Esophagus squamous epithelium (tissue), 5 donors: ENCODE measurements at regions not wholly inside any gene's neighbourhood (a gene's known extent, or its start where the extent isn't known, plus 50 kb on each side); places are given as distances from the start of the nearest gene placed in this dataset.

Experiments used
- DNase-seq: peaks from one replicate; lab custom pipeline; 2025; lab: John Stamatoyannopoulos, UW
- H3K27ac ChIP-seq, 4 donors: fragments of 200-600 bp; sonication (generic); one replicate each; pipeline ENCODE4 v1.5.1; 2016 to 2019; ENCODE audit warnings: mild to moderate bottlenecking in 1 of 4
- H3K27me3 ChIP-seq, 4 donors: fragments of 200-600 bp; sonication (generic); 1 replicate in 3 of 4; 2 replicates in 1 of 4; pipeline versions ENCODE4 v1.5.1 to v1.6.0; 2017 to 2021; ENCODE audit warnings: antibody characterized with exemption in 1 of 4
- H3K36me3 ChIP-seq, 3 donors: fragments of 200-600 bp; sonication (generic); one replicate each; pipeline ENCODE4 v1.5.1; 2016 to 2019
- H3K4me1 ChIP-seq, 3 donors: fragments of 200-600 bp; sonication (generic); one replicate each; pipeline ENCODE4 v1.5.1; 2017 to 2019
- H3K4me3 ChIP-seq, 4 donors: fragments of 200-600 bp; sonication (generic); 1 replicate in 3 of 4; 2 replicates in 1 of 4; pipeline ENCODE4 v1.5.1; 2016 to 2019; ENCODE audit warnings: mild to moderate bottlenecking in 2 of 4, moderate library complexity in 1 of 4
- H3K9me3 ChIP-seq, 3 donors: fragments of 200-600 bp; sonication (generic); one replicate each; pipeline ENCODE4 v1.5.1; 2016 to 2019
- POLR2A ChIP-seq, 4 donors: fragments of 450-650 bp; IDR thresholded peaks; one replicate each; pipeline ENCODE4 v1.6.1; 2017; ENCODE audit warnings: antibody characterized with exemption in 4 of 4, mild to moderate bottlenecking in 4 of 4, moderate library complexity in 3 of 4
- whole genome bisulfite sequencing, 2 donors: methylation state at CpG; one replicate each; pipeline ENCODE4 v1.1.5; 2018; 5-methylcytosine and 5-hydroxymethylcytosine counted together
- intact Hi-C: fragments of 100-400 bp; cut with DNase I; formaldehyde crosslinking; loops from one replicate; pipeline ENCODE4 v1.15.0; 2022
- TF ChIP-seq, protein P1 (sequence below), 6 experiments: fragments of 450-650 bp in 4 of 6; fragments of 200-600 bp in 2 of 6; sonication (generic) in 2 of 6; IDR thresholded peaks; one replicate each; pipeline ENCODE4 v1.5.1; 2016 to 2019; ENCODE audit warnings: antibody characterized with exemption in 6 of 6, mild to moderate bottlenecking in 4 of 6, moderate library complexity in 4 of 6
- donor health status: DM: yes; HTN: yes; CAD: no.

DNA sequence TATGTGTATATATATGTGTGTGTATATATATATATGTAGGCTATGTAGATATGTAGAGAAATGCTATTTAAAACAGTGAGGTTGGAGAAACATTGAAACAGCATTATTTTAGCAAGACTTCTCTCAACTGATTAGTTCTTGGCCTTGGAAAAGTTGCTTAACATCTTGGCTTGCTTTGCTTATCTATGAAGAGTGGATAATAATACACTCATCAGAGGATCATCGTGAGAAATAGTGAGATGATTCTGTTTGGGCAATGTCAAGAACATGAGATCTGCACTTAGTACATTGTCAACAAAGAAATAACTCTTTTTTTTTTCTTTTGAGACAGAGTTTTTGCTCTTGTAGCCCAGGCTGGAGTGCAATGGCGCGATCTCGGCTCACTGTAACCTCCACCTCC is 128.3 kb downstream of the KLF5 start:
- H3K4me1 ChIP-seq = peaks cover 0 to 25% (median 8%) of the 10 kb centered on the region in 3 donors
- H3K4me3 ChIP-seq = no peak overlapping the region
- no peaks in the 10 kb centered on the region for H3K36me3 ChIP-seq
- intact Hi-C loops = no loop called here
- no peak for TF ChIP-seq POLR2A (IDR thresholded peaks at IDR 0.05)
- TF ChIP-seq, protein P1, sequence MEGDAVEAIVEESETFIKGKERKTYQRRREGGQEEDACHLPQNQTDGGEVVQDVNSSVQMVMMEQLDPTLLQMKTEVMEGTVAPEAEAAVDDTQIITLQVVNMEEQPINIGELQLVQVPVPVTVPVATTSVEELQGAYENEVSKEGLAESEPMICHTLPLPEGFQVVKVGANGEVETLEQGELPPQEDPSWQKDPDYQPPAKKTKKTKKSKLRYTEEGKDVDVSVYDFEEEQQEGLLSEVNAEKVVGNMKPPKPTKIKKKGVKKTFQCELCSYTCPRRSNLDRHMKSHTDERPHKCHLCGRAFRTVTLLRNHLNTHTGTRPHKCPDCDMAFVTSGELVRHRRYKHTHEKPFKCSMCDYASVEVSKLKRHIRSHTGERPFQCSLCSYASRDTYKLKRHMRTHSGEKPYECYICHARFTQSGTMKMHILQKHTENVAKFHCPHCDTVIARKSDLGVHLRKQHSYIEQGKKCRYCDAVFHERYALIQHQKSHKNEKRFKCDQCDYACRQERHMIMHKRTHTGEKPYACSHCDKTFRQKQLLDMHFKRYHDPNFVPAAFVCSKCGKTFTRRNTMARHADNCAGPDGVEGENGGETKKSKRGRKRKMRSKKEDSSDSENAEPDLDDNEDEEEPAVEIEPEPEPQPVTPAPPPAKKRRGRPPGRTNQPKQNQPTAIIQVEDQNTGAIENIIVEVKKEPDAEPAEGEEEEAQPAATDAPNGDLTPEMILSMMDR (IDR thresholded peaks at IDR 0.05) = no peak
- H3K27ac ChIP-seq = no peak overlapping the region
- H3K27me3 ChIP-seq = no peaks in the 10 kb centered on the region
- no peaks in the 10 kb centered on the region for H3K9me3 ChIP-seq
- 82 to 83% methylated on average over 4 of the region's 4 CpGs for WGBS, 2 donors
- DNase-seq = no peak

DNA sequence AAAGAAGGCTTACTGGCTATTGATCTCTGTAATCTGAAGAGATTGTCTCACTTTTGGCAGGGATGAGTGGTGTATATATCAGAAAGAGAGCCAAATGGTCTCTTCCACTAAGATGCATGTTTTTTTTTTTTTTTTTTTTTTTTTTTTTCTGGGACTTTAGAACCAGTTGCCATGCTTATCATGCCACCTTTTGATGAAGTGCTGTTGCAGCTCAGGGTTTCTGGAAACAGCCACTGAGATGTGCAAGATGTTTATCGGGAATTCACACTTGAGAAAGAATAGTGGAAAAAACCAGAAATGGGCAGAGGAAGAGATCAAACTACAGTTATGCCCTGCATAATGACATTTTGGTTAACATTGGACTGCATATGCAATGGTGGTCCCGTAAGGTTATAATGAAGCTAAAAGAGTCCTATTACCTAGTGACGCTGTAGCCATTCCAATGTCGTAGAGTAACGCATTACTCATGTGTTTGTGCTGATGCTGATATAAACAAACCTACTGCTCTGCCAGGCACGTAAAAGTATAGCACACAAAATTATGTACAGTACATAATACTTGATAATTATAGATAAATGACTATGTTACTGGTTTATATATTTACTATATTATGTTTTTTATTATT is 121.0 kb downstream of the KLF5 start:
- WGBS, 2 donors = 83 to 90% methylated on average over 6 of the region's 6 CpGs
- no peak for TF ChIP-seq POLR2A (IDR thresholded peaks at IDR 0.05)
- TF ChIP-seq, protein P1 (IDR thresholded peaks at IDR 0.05) = no peak
- Histone ChIP-seq H3K36me3 (no peaks in the 10 kb centered on the region), H3K9me3 (no peaks in the 10 kb centered on the region), H3K27ac (no peak overlapping the region), H3K4me1 (peaks cover 0 to 14% (median 0%) of the 10 kb centered on the region in 3 donors), H3K4me3 (no peak overlapping the region), H3K27me3 (no peaks in the 10 kb centered on the region)
- DNase-seq = no peak
- intact Hi-C loops = no loop called here

DNA sequence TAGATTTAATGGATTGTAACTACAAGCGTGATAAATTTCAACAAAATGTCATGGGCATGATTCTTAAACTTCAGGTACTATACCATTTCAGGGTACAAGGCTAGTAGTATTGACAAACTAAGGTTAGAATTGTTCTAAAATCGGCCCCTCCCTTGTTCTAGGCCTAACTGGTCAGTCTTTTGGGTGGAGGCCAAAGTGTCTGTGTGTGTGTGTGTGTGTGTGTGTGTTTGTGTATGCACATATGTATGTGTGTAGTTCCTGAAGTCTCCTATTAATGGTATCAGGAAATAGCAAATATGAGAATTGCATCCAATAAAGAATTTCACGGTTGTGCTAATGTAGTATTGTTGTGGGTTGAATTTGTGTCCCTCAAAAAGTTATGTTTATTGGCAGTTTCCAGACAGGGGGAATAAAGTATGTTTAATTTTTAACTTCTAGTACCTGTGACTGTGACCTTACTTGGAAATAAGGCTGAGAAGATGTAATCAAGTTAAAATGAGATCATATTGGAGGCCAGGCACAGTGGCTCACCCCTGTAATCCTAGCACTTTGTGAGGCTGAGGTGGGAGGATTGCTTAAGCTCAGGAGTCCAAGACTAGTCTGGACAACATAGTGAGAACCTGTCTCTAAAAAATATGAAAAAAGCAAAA is 119.2 kb downstream of the KLF5 start:
- WGBS, 2 donors = 77 to 84% methylated on average over 3 of the region's 3 CpGs
- TF ChIP-seq, protein P1 (IDR thresholded peaks at IDR 0.05) = no peak
- TF ChIP-seq POLR2A (IDR thresholded peaks at IDR 0.05) = no peak
- no peak overlapping the region for H3K4me3 ChIP-seq
- H3K36me3 ChIP-seq = no peaks in the 10 kb centered on the region
- no peak for DNase-seq
- H3K27ac ChIP-seq = peak overlapping the region in 3 of 4 donors; percentile 9 to 57 (median 51)
- H3K9me3 ChIP-seq = no peaks in the 10 kb centered on the region
- H3K27me3 ChIP-seq = no peaks in the 10 kb centered on the region
- intact Hi-C loops = no loop called here
- H3K4me1 ChIP-seq = peaks cover 0 to 31% (median 0%) of the 10 kb centered on the region in 3 donors

DNA sequence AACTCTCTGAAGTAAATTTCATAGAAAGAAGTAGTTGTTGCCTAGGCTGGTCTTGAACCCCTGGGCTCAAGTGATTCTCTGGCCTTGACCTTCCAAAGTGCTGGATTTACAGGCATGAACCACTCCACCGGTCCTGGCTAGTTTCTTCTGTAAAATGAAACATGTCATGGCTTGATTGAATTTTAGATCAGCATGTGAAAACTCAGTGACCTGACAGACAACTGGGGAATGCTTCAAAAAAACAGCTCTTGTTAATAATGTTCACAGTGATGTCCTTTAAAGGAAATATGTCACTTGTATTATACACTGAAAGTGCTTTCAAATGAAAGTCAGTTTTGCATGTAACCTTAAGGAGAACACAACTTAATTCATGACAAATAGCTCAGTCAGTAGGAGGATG is 118.2 kb downstream of the KLF5 start:
- TF ChIP-seq, protein P1 (IDR thresholded peaks at IDR 0.05) = no peak
- TF ChIP-seq POLR2A (IDR thresholded peaks at IDR 0.05) = no peak
- no peak for DNase-seq
- Histone ChIP-seq H3K27me3 (no peaks in the 10 kb centered on the region), H3K4me1 (peaks cover 0 to 41% (median 2%) of the 10 kb centered on the region in 3 donors), H3K4me3 (no peak overlapping the region), H3K9me3 (no peaks in the 10 kb centered on the region), H3K36me3 (no peaks in the 10 kb centered on the region), H3K27ac (peak overlapping the region in 3 of 4 donors; percentile 9 to 89 (median 57))
- intact Hi-C loops = no loop called here
- 31 to 88% methylated on average over 1 of the region's 1 CpG for WGBS, 2 donors

DNA sequence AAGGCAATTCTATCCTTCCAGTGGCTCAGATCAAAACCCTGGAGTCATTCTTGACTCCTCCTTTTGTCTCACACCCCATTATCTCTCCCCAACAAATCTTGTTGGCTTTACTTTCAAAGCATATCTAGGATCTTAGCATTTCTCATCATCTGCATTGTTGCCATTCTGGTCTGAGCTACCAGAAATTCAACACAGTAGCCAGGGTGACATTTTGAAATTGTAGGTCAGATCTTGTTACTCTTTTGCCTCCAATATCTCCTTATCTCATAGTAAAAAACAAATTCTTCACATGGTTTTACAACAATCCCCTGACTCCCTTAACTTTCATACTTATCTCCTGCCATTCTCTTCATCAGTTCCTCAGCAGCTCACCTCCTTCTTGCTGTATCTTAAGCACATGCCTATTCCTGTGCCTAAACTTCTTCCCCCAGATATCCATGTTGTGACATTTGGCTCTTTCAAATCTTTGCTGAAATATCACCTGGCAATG is 115.8 kb downstream of the KLF5 start:
- no peaks in the 10 kb centered on the region for H3K36me3 ChIP-seq
- H3K9me3 ChIP-seq = no peaks in the 10 kb centered on the region
- TF ChIP-seq, protein P1 (IDR thresholded peaks at IDR 0.05) = no peak
- TF ChIP-seq POLR2A (IDR thresholded peaks at IDR 0.05) = no peak
- intact Hi-C loops = no loop called here
- peak overlapping the region; percentile 23 to 92 (median 88) for H3K27ac ChIP-seq
- H3K4me3 ChIP-seq = no peak overlapping the region
- no peaks in the 10 kb centered on the region for H3K27me3 ChIP-seq
- peaks cover 5 to 63% (median 18%) of the 10 kb centered on the region in 3 donors for H3K4me1 ChIP-seq
- no peak for DNase-seq
